ENCODE measurements at regions not wholly inside any gene's neighbourhood (a gene's known extent, or its start where the extent isn't known, plus 50 kb on each side); places are given as distances from the start of the nearest gene placed in this dataset.

GRCh38 chr20:40931410-40932044 is 97.1 kb upstream of the TOP1 start:
- H3K27ac ChIP-seq (ENCODE audit: low read depth, low read length, severe bottlenecking): no peak overlapping the region
- H3K4me3 ChIP-seq (ENCODE audit: extremely low read depth, insufficient read depth, low read length, poor library complexity, severe bottlenecking): no peak overlapping the region
- H3K9me3 ChIP-seq (ENCODE audit: control insufficient read depth, low read length): no peaks in the 10 kb centered on the region
- no peaks in the 10 kb centered on the region for H3K4me1 ChIP-seq (ENCODE audit: control insufficient read depth, insufficient read depth, low read length, poor library complexity, severe bottlenecking)
- 94 to 100% methylated on average over 2 to 3 of the region's 4 CpGs for WGBS, 2 experiments (ENCODE audit: insufficient coverage in 2 of 2)
- H3K36me3 ChIP-seq (ENCODE audit: control insufficient read depth, insufficient read depth, low read length): no peaks in the 10 kb centered on the region

- Histone ChIP-seq H3K27ac (ENCODE audit: low read depth, low read length, severe bottlenecking) (no peak overlapping the region), H3K4me3 (ENCODE audit: extremely low read depth, insufficient read depth, low read length, poor library complexity, severe bottlenecking) (no peak overlapping the region), H3K9me3 (ENCODE audit: control insufficient read depth, low read length) (no peaks in the 10 kb centered on the region), H3K36me3 (ENCODE audit: control insufficient read depth, insufficient read depth, low read length) (no peaks in the 10 kb centered on the region), H3K4me1 (ENCODE audit: control insufficient read depth, insufficient read depth, low read length, poor library complexity, severe bottlenecking) (no peaks in the 10 kb centered on the region)
- WGBS, 2 experiments (ENCODE audit: insufficient coverage in 2 of 2): 83% methylated on average over 1 of the region's 1 CpG; no CpG with 5 or more reads in 1 of the 2 experiments
These were observed 96.2 kb upstream of the TOP1 start for GRCh38 chr20:40932436-40932835.

- Histone ChIP-seq H3K9me3 (ENCODE audit: control insufficient read depth, low read length) (no peaks in the 10 kb centered on the region), H3K4me1 (ENCODE audit: control insufficient read depth, insufficient read depth, low read length, poor library complexity, severe bottlenecking) (no peaks in the 10 kb centered on the region), H3K4me3 (ENCODE audit: extremely low read depth, insufficient read depth, low read length, poor library complexity, severe bottlenecking) (no peak overlapping the region), H3K36me3 (ENCODE audit: control insufficient read depth, insufficient read depth, low read length) (no peaks in the 10 kb centered on the region), H3K27ac (ENCODE audit: low read depth, low read length, severe bottlenecking) (no peak overlapping the region)
- no CpG with 5 or more reads among the region's 1 CpG for WGBS, 2 experiments (ENCODE audit: insufficient coverage in 2 of 2)
These were observed 94.9 kb upstream of the TOP1 start for GRCh38 chr20:40933758-40934157.

- Histone ChIP-seq H3K36me3 (ENCODE audit: control insufficient read depth, insufficient read depth, low read length) (no peaks in the 10 kb centered on the region), H3K4me3 (ENCODE audit: extremely low read depth, insufficient read depth, low read length, poor library complexity, severe bottlenecking) (no peak overlapping the region), H3K4me1 (ENCODE audit: control insufficient read depth, insufficient read depth, low read length, poor library complexity, severe bottlenecking) (no peaks in the 10 kb centered on the region), H3K27ac (ENCODE audit: low read depth, low read length, severe bottlenecking) (no peak overlapping the region), H3K9me3 (ENCODE audit: control insufficient read depth, low read length) (no peaks in the 10 kb centered on the region)
- 62 to 66% methylated on average over 2 to 4 of the region's 4 CpGs for WGBS, 2 experiments (ENCODE audit: insufficient coverage in 2 of 2)
These were observed 90.6 kb upstream of the TOP1 start for GRCh38 chr20:40938020-40938419.

GRCh38 chr20:40939667-40940066 is 89.0 kb upstream of the TOP1 start:
- 85 to 93% methylated on average over 3 to 4 of the region's 5 CpGs for WGBS, 2 experiments (ENCODE audit: insufficient coverage in 2 of 2)

GRCh38 chr20:40941133-40941610 is 87.5 kb upstream of the TOP1 start:
- H3K4me3 ChIP-seq (ENCODE audit: extremely low read depth, insufficient read depth, low read length, poor library complexity, severe bottlenecking): no peak overlapping the region
- 84 to 96% methylated on average over 2 to 3 of the region's 3 CpGs for WGBS, 2 experiments (ENCODE audit: insufficient coverage in 2 of 2)
- no peaks in the 10 kb centered on the region for H3K9me3 ChIP-seq (ENCODE audit: control insufficient read depth, low read length)
- no peaks in the 10 kb centered on the region for H3K36me3 ChIP-seq (ENCODE audit: control insufficient read depth, insufficient read depth, low read length)
- no peak overlapping the region for H3K27ac ChIP-seq (ENCODE audit: low read depth, low read length, severe bottlenecking)
- H3K4me1 ChIP-seq (ENCODE audit: control insufficient read depth, insufficient read depth, low read length, poor library complexity, severe bottlenecking): no peaks in the 10 kb centered on the region

More at GRCh38 chr20:40939667-40940066, 89.0 kb upstream of the TOP1 start:
- Histone ChIP-seq H3K27ac (ENCODE audit: low read depth, low read length, severe bottlenecking) (no peak overlapping the region), H3K36me3 (ENCODE audit: control insufficient read depth, insufficient read depth, low read length) (no peaks in the 10 kb centered on the region), H3K4me3 (ENCODE audit: extremely low read depth, insufficient read depth, low read length, poor library complexity, severe bottlenecking) (no peak overlapping the region), H3K4me1 (ENCODE audit: control insufficient read depth, insufficient read depth, low read length, poor library complexity, severe bottlenecking) (no peaks in the 10 kb centered on the region), H3K9me3 (ENCODE audit: control insufficient read depth, low read length) (no peaks in the 10 kb centered on the region)

GRCh38 chr20:40942006-40942405 is 86.6 kb upstream of the TOP1 start:
- Histone ChIP-seq H3K27ac (ENCODE audit: low read depth, low read length, severe bottlenecking) (no peak overlapping the region), H3K4me1 (ENCODE audit: control insufficient read depth, insufficient read depth, low read length, poor library complexity, severe bottlenecking) (no peaks in the 10 kb centered on the region), H3K9me3 (ENCODE audit: control insufficient read depth, low read length) (no peaks in the 10 kb centered on the region), H3K36me3 (ENCODE audit: control insufficient read depth, insufficient read depth, low read length) (no peaks in the 10 kb centered on the region), H3K4me3 (ENCODE audit: extremely low read depth, insufficient read depth, low read length, poor library complexity, severe bottlenecking) (no peak overlapping the region)
- 85 to 86% methylated on average over 3 of the region's 4 CpGs for WGBS, 2 experiments (ENCODE audit: insufficient coverage in 2 of 2)

GRCh38 chr20:40942775-40943174 is 85.8 kb upstream of the TOP1 start:
- no peak overlapping the region for H3K27ac ChIP-seq (ENCODE audit: low read depth, low read length, severe bottlenecking)
- no peaks in the 10 kb centered on the region for H3K36me3 ChIP-seq (ENCODE audit: control insufficient read depth, insufficient read depth, low read length)
- H3K4me3 ChIP-seq (ENCODE audit: extremely low read depth, insufficient read depth, low read length, poor library complexity, severe bottlenecking): no peak overlapping the region
- WGBS, 2 experiments (ENCODE audit: insufficient coverage in 2 of 2): 92 to 96% methylated on average over 5 to 6 of the region's 6 CpGs
- H3K9me3 ChIP-seq (ENCODE audit: control insufficient read depth, low read length): no peaks in the 10 kb centered on the region
- H3K4me1 ChIP-seq (ENCODE audit: control insufficient read depth, insufficient read depth, low read length, poor library complexity, severe bottlenecking): no peaks in the 10 kb centered on the region

GRCh38 chr20:40943591-40943990 is 85.0 kb upstream of the TOP1 start:
- H3K36me3 ChIP-seq (ENCODE audit: control insufficient read depth, insufficient read depth, low read length): no peaks in the 10 kb centered on the region
- peaks cover 3% of the 10 kb centered on the region for H3K4me1 ChIP-seq (ENCODE audit: control insufficient read depth, insufficient read depth, low read length, poor library complexity, severe bottlenecking)
- no peaks in the 10 kb centered on the region for H3K9me3 ChIP-seq (ENCODE audit: control insufficient read depth, low read length)
- H3K4me3 ChIP-seq (ENCODE audit: extremely low read depth, insufficient read depth, low read length, poor library complexity, severe bottlenecking): no peak overlapping the region
- WGBS, 2 experiments (ENCODE audit: insufficient coverage in 2 of 2): 80 to 100% methylated on average over 1 of the region's 2 CpGs
- H3K27ac ChIP-seq (ENCODE audit: low read depth, low read length, severe bottlenecking): no peak overlapping the region

GRCh38 chr20:40945189-40945588 is 83.4 kb upstream of the TOP1 start:
- H3K4me1 ChIP-seq (ENCODE audit: control insufficient read depth, insufficient read depth, low read length, poor library complexity, severe bottlenecking): peaks cover 5% of the 10 kb centered on the region
- no peaks in the 10 kb centered on the region for H3K36me3 ChIP-seq (ENCODE audit: control insufficient read depth, insufficient read depth, low read length)
- no peak overlapping the region for H3K4me3 ChIP-seq (ENCODE audit: extremely low read depth, insufficient read depth, low read length, poor library complexity, severe bottlenecking)
- WGBS, 2 experiments (ENCODE audit: insufficient coverage in 2 of 2): 67 to 80% methylated on average over 3 to 4 of the region's 5 CpGs
- no peak overlapping the region for H3K27ac ChIP-seq (ENCODE audit: low read depth, low read length, severe bottlenecking)
- no peaks in the 10 kb centered on the region for H3K9me3 ChIP-seq (ENCODE audit: control insufficient read depth, low read length)

- WGBS, 2 experiments (ENCODE audit: insufficient coverage in 2 of 2): 52 to 58% methylated on average over 7 to 8 of the region's 12 CpGs
- Histone ChIP-seq H3K4me3 (ENCODE audit: extremely low read depth, insufficient read depth, low read length, poor library complexity, severe bottlenecking) (no peak overlapping the region), H3K9me3 (ENCODE audit: control insufficient read depth, low read length) (no peaks in the 10 kb centered on the region)
These were observed 82.7 kb upstream of the TOP1 start for GRCh38 chr20:40945754-40946450.

More at GRCh38 chr20:40945754-40946450, 82.7 kb upstream of the TOP1 start:
- H3K4me1 ChIP-seq (ENCODE audit: control insufficient read depth, insufficient read depth, low read length, poor library complexity, severe bottlenecking): peaks cover 5% of the 10 kb centered on the region
- H3K27ac ChIP-seq (ENCODE audit: low read depth, low read length, severe bottlenecking): no peak overlapping the region
- H3K36me3 ChIP-seq (ENCODE audit: control insufficient read depth, insufficient read depth, low read length): no peaks in the 10 kb centered on the region
